Endothelial cell of umbilical vein (primary cell): ENCODE measurements at regions not wholly inside any gene's neighbourhood (a gene's known extent, or its start where the extent isn't known, plus 50 kb on each side); places are given as distances from the start of the nearest gene placed in this dataset.

ENCODE experiments used
- BruUV-seq: library from RNA; stranded (reverse); fragments of 400-500 nt; replicated peaks from 2 replicates; lab custom pipeline; 2021; lab: Mats Ljungman, UMichigan
- CTCF ChIA-PET: fragments of 300-600, 350-600 bp; sonication (Branson Sonifier 250); formaldehyde crosslinking; loops from one replicate; lab custom pipeline; 2021; ENCODE audit warnings: antibody characterized with exemption, inconsistent platforms; lab: Charles Lee
- POLR2A ChIA-PET: fragments of 300-600, 350-600 bp; sonication (Branson Sonifier 250); formaldehyde crosslinking; loops from one replicate; lab custom pipeline; 2021; ENCODE audit warnings: antibody characterized with exemption, inconsistent platforms; lab: Charles Lee
- DNase-seq: peaks from one replicate; pipeline ENCODE4 v3.0.0-alpha.2; 2011; ENCODE audit warnings: low read depth, low spot score
- FAIRE-seq: peaks from 2 replicates; lab custom pipeline; 2011; peaks lifted over from hg19 to GRCh38; lab: Jason Lieb, UNC
- H2AFZ ChIP-seq: 2 replicates; pipeline ENCODE4 v1.6.0; 2012; ENCODE audit warnings: low read depth, low read length, control low read depth, inconsistent platforms
- H3K27ac ChIP-seq: 2 replicates; pipeline ENCODE4 v1.5.1; 2011; ENCODE audit warnings: low read depth, mild to moderate bottlenecking, control low read depth, low read length, moderate library complexity; ENCODE audit not compliant: insufficient read depth
- H3K27me3 ChIP-seq, 2 experiments: 2 replicates each; pipeline versions ENCODE4 v1.6.0 to v1.6.1; 2011; ENCODE audit warnings: low read length in 2 of 2, mixed read lengths in 1 of 2; ENCODE audit not compliant: control insufficient read depth in 2 of 2, insufficient read depth in 2 of 2
- H3K36me3 ChIP-seq, 2 experiments: 2 replicates in 1 of 2; 3 replicates in 1 of 2; pipeline ENCODE4 v1.5.1; 2011; ENCODE audit warnings: low read length in 2 of 2, mild to moderate bottlenecking in 1 of 2, moderate library complexity in 1 of 2; ENCODE audit not compliant: control insufficient read depth in 2 of 2, insufficient read depth in 2 of 2; ENCODE audit errors: extremely low read depth in 1 of 2
- H3K4me1 ChIP-seq: 3 replicates; pipeline ENCODE4 v1.5.1; 2011; ENCODE audit warnings: mild to moderate bottlenecking, low read length; ENCODE audit not compliant: control insufficient read depth, insufficient read depth; ENCODE audit errors: extremely low read depth
- H3K4me2 ChIP-seq: 2 replicates; pipeline ENCODE4 v1.6.1; 2011; ENCODE audit warnings: low read length, control low read depth, mixed read lengths; ENCODE audit not compliant: insufficient read depth
- H3K4me3 ChIP-seq, 3 experiments: fragments of 200-600 bp in 1 of 3; sonication (generic), shearing (Covaris generic) in 1 of 3; replicated peaks in 1 of 3; 2 replicates each; pipeline ENCODE4 v1.5.1; 2011 to 2016; ENCODE audit warnings: control low read depth in 3 of 3, low read length in 3 of 3, mild to moderate bottlenecking in 2 of 3, inconsistent platforms in 1 of 3, low read depth in 1 of 3, moderate library complexity in 1 of 3; ENCODE audit not compliant: insufficient read depth in 1 of 3
- H3K79me2 ChIP-seq: 2 replicates; pipeline ENCODE4 v1.6.0; 2012; ENCODE audit warnings: low read length, inconsistent platforms; ENCODE audit not compliant: control insufficient read depth, insufficient read depth
- H3K9ac ChIP-seq: replicated peaks from 2 replicates; pipeline ENCODE3; 2011; ENCODE audit warnings: low read length, control low read depth; ENCODE audit not compliant: insufficient read depth; ENCODE audit errors: extremely low read depth
- H3K9me1 ChIP-seq: replicated peaks from 3 replicates; pipeline ENCODE4 v1.6.0; 2011; ENCODE audit warnings: mild to moderate bottlenecking, low read length; ENCODE audit not compliant: control insufficient read depth, insufficient read depth; ENCODE audit errors: extremely low read depth
- H3K9me3 ChIP-seq: replicated peaks from 2 replicates; pipeline ENCODE4 v1.5.1; 2012; ENCODE audit warnings: low read length, inconsistent platforms; ENCODE audit not compliant: control insufficient read depth, insufficient read depth
- H4K20me1 ChIP-seq: replicated peaks from 2 replicates; pipeline ENCODE3; 2011; ENCODE audit warnings: mild to moderate bottlenecking, low read length; ENCODE audit not compliant: control insufficient read depth, insufficient read depth; ENCODE audit errors: extremely low read depth
- EZH2 ChIP-seq: IDR thresholded peaks from 2 replicates; pipeline ENCODE4 v1.6.1; 2012; ENCODE audit warnings: borderline replicate concordance, low read depth, mild to moderate bottlenecking, moderate library complexity, low read length, inconsistent platforms; ENCODE audit not compliant: severe bottlenecking
- FOS ChIP-seq: IDR thresholded peaks from 2 replicates; pipeline ENCODE4 v1.6.1; 2011; ENCODE audit warnings: mild to moderate bottlenecking, low read length, moderate library complexity, borderline replicate concordance; ENCODE audit not compliant: insufficient read depth
- GATA2 ChIP-seq: IDR thresholded peaks from 2 replicates; pipeline ENCODE4 v1.7.0; 2011; ENCODE audit warnings: low read depth, mild to moderate bottlenecking, moderate library complexity, mixed read lengths, low read length; ENCODE audit not compliant: insufficient read length, insufficient read depth
- JUN ChIP-seq: IDR thresholded peaks from 2 replicates; pipeline ENCODE4 v1.6.1; 2011; ENCODE audit warnings: borderline replicate concordance, low read depth; ENCODE audit not compliant: insufficient read length, insufficient read depth
- MYC ChIP-seq: IDR thresholded peaks from one replicate; pipeline ENCODE4 v1.6.1; 2011; ENCODE audit warnings: mild to moderate bottlenecking, low read depth, low read length
- POLR2A ChIP-seq: IDR thresholded peaks from 2 replicates; pipeline ENCODE4 v1.6.1; 2012; ENCODE audit warnings: low read depth, mild to moderate bottlenecking, control low read depth, low read length
- POLR2AphosphoS5 ChIP-seq: IDR thresholded peaks from 2 replicates; pipeline ENCODE4 v1.6.1; 2012; ENCODE audit warnings: low read depth, mild to moderate bottlenecking, control low read depth, low read length, moderate library complexity; ENCODE audit not compliant: insufficient read depth
- dilution Hi-C: fragments of 300-500 bp; cut with MboI; formaldehyde crosslinking; loops from one replicate; pipeline ENCODE4 v1.15.0; 2019; ENCODE audit warnings: low sequenced_read_pairs; ENCODE audit not compliant: extremely low pct_ligation_motif_present
- intact Hi-C: fragments of 100-400 bp; cut with micrococcal nuclease; formaldehyde crosslinking; loops from one replicate; pipeline ENCODE4 v1.10.0; 2022
- TF ChIP-seq, protein P1 (sequence below): IDR thresholded peaks from 2 replicates; pipeline ENCODE4 v1.6.1; 2011; ENCODE audit not compliant: insufficient read depth, insufficient read length
- TF ChIP-seq, protein P2 (sequence below), 2 donors: IDR thresholded peaks; 1 replicate in 1 of 2; 2 replicates in 1 of 2; pipeline ENCODE4 v1.5.1; 2011; ENCODE audit warnings: low read length in 2 of 2, mild to moderate bottlenecking in 2 of 2, moderate library complexity in 2 of 2, control low read depth in 1 of 2, inconsistent platforms in 1 of 2, low read depth in 1 of 2; ENCODE audit not compliant: insufficient read depth in 1 of 2; ENCODE audit errors: extremely low read depth in 1 of 2

DNA sequence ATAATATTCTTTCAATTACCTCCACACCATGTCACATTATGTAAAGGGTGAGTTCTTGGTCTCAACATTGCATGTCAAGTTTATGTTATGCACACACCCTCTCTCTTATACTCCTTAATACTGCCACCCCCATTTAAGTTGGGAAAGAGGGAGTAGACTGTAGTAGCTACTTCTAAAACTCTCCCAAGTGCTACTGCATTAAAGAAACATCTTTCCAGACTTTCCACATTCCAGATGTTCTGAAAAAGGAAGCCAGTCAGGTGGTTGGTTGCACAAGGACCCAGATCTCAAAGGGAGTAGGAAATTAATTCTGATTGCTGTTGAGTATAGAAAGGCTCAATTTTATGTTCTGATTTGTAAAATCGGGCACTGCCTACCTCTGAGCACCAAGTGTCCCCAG, 419.5 kb downstream of the CD83 start:
- H3K36me3 ChIP-seq = no peaks in the 10 kb centered on the region
- DNase-seq (no peak), FAIRE-seq (no peak)
- H3K9ac ChIP-seq = no peak overlapping the region
- TF ChIP-seq JUN (no peak), POLR2A (no peak), GATA2 (no peak), FOS (no peak), POLR2AphosphoS5 (no peak), MYC (no peak), EZH2 (no peak)
- TF ChIP-seq, protein P1, sequence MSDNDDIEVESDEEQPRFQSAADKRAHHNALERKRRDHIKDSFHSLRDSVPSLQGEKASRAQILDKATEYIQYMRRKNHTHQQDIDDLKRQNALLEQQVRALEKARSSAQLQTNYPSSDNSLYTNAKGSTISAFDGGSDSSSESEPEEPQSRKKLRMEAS = no peak
- TF ChIP-seq, protein P2, sequence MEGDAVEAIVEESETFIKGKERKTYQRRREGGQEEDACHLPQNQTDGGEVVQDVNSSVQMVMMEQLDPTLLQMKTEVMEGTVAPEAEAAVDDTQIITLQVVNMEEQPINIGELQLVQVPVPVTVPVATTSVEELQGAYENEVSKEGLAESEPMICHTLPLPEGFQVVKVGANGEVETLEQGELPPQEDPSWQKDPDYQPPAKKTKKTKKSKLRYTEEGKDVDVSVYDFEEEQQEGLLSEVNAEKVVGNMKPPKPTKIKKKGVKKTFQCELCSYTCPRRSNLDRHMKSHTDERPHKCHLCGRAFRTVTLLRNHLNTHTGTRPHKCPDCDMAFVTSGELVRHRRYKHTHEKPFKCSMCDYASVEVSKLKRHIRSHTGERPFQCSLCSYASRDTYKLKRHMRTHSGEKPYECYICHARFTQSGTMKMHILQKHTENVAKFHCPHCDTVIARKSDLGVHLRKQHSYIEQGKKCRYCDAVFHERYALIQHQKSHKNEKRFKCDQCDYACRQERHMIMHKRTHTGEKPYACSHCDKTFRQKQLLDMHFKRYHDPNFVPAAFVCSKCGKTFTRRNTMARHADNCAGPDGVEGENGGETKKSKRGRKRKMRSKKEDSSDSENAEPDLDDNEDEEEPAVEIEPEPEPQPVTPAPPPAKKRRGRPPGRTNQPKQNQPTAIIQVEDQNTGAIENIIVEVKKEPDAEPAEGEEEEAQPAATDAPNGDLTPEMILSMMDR (IDR thresholded peaks at IDR 0.05; ENCODE audit: extremely low read depth in 1 of 2, insufficient read depth in 1 of 2, low read depth in 1 of 2, low read length in 2 of 2) = no peak
- ChIA-PET POLR2A (no interaction called here), CTCF (no interaction called here)
- H3K4me3 ChIP-seq = no peak overlapping the region
- H3K27ac ChIP-seq = no peak overlapping the region
- intact Hi-C loops (no loop called here), dilution Hi-C loops (no loop called here)
- no peaks in the 10 kb centered on the region for H3K79me2 ChIP-seq
- H3K4me1 ChIP-seq = no peaks in the 10 kb centered on the region
- H3K4me2 ChIP-seq = no peak overlapping the region
- H2AFZ ChIP-seq = no peak overlapping the region
- H4K20me1 ChIP-seq = no peaks in the 10 kb centered on the region
- H3K9me3 ChIP-seq = peaks cover 10% of the 10 kb centered on the region
- no peaks in the 10 kb centered on the region for H3K27me3 ChIP-seq
- H3K9me1 ChIP-seq = no peaks in the 10 kb centered on the region
- BruUV-seq = no TSS peak
